NCI-H2196 treated with DMSO at 0.1 percent for 48 hours (cell line): ENCODE measurements at regions not wholly inside any gene's neighbourhood (a gene's known extent, or its start where the extent isn't known, plus 50 kb on each side); places are given as distances from the start of the nearest gene placed in this dataset.
"Not testable (repeated sequence)": the region's sequence is repeated elsewhere in the genome, so short reads cannot be mapped to it uniquely, and the experiment has no call there.

ENCODE experiments used
- DNase-seq: peaks from one replicate; lab custom pipeline; 2025; ENCODE audit not compliant: unreplicated experiment; lab: John Stamatoyannopoulos, UW

DNA sequence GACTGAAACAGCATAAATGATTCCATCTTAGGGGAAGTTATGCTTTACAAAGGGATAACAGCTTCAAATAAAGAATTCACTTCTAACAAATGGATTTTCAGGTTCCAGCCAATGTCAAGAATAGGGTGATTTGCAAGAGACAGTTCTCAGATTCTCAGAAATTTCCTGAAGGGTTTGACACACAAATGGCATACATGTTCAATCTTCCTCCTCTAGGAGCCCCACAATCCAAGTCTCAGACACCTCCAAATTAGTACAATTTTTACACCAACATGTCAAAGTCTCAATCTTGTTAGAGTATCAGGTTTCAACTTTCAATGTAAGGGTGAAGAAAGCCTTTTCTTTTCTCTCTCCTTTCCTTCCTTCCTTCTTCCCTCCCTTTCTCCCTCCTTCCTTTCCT, 996.6 kb downstream of the TLE1 start:
- DNase-seq: no peak

DNA sequence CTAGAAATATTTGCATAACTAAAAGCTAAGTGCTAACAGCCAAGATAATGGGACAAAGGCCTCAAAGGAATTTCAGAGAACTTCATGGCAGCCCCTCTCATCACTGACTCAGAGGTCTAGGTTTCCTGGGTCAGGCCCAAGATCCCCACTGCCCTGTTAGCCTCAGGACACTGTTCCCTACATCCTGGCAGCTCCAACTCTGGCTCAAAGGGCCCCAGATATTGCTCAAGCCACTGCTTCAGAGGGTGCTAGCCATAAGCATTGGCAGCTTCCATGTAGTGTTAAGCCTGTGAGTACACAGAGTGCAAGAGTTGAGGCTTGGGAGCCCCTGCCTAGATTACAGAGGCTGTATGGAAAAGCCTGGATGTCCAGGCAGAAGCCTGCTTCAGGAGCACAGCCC, 998.1 kb downstream of the TLE1 start:
- no peak for DNase-seq

DNA sequence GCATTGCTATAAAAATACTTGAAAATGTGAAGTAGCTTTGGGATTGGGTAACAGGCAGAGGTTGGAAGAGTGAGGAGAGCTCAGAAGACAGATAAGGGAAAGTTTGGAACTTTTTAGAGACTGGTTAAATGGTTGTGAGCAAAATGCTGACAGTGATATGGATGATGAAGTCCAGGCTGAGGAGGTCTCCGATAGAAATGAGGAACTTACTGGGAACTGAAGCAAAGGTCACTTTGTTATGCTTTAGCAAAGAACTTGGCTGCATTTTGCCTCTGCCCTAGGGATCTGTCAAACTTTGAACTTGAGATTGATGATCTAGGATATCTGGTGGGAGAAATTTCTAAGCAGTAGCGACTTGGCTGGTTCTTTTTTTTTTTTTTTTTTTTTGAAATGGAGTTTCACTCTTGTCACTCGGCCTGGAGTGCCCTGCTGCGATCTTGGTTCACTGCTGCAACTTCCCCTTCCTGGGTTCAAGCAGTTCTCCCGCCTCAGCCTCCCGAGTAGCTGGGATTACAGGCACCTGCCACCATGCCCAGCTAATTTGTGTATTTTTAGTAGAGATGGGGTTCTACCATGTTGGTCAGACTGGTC, 998.9 kb downstream of the TLE1 start:
- no peak for DNase-seq

DNA sequence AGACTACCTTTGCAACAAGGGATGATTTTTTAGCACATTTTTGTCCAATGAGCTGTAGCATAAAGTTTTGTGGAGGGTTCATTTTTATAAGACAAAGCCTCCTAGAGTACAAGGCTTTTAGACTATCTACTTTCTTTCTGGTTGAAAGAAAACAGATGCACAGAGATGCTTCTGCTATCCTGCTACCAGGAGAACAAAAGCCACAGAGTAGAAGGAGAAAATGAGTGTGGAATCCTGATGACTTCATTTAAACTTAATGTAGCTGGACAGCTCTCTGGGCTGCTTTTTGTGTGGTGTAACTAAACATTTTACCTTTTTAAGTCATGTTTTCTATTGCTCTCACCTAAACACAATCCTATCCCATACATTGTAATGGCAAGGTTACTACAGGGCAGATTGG, 1009.4 kb downstream of the TLE1 start:
- DNase-seq: no peak

DNA sequence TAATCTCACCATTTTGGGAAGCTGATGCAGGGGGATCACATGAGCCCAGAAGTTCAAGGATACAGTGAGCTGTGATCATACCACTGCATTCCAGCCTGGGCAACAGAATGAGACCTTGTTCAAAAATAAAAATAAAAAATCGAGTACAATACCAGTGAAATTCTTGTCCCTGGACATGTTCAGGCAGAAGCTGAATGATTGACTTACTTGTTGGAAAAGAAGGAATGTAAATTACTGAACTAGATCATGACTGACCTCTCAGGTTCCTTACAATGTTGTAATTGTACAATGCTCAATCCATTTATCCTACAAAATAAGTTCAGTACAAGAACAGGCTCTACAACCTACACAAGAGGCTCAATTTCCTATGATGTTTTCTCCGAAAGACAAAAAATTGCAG, 1010.4 kb downstream of the TLE1 start:
- no peak for DNase-seq

DNA sequence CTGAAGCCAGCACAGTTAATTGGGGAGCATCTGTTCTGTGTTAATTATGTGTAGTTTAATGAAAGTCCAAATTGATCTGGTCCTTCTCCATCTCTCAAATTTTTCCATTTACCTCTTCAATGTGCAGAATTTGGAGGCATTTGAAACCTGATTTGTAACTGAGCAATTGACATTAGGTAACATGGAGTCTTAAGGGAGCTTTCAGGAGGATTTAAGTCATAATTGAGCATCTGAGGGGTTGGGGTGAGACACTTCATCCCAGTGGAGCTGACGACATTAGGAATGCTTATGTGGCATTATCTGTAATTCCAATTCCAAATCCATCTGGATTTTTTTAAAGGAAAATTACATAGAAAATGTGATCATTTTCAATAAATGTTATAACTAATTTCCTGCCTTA, 1015.9 kb downstream of the TLE1 start:
- DNase-seq: no peak

DNA sequence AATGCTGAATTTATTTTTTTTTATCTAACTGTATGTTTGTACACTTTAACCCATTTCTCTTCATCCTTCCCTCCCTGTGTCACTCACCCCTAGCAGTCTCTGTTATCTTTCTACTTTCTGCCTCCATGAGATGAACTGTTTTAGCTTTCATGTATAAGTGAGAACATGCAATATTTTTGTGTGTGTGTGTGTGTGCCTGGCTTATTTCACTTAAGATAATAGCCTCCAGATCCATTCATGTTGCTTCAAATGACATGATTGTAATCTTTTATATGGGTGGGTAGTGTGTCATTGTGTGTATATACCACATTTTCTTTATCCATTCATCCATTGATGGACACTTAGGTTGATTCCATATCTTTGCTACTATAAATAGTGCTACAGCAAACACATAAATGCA, 1023.9 kb downstream of the TLE1 start:
- DNase-seq: no peak

DNA sequence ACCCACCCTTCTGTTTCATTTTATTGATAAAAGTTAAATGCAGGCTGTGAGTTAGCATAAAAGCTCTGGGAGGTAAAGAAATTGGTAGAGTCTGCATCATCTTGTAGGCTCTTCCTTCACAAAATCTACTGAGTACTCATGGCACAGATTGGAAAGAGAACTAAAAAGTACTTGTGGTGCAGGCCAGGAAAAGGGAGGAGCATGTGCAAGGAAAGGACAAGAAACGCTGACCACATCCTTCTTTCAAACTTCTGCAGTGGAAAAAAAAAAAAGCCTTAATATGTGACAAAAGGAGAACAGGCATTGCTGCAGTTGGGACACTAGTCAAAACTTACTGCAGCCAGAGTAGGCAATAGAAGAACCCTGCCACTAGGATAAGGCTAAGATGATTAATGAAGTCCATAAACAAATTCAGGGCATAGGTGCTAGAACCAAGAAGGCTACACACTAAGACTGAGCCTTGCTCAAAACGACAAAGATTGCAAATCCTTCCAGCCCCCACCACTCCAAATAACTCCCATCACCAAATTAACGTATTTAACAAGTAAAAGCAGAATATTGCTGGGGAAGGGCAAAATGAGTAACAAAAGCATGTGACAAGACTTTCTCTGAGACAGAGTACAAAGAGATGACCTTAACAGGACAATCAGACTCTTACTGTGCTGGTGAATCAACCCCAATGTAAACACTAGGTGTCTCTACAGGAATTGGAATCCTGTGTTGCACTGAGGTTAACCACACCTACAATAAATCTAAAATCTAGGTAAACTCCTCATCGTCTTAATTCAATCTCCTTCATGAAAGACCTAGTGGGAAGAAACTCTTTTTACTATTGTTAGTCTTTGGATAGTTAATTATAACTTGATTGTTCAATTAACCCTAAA, 1024.8 kb downstream of the TLE1 start:
- no peak for DNase-seq

DNA sequence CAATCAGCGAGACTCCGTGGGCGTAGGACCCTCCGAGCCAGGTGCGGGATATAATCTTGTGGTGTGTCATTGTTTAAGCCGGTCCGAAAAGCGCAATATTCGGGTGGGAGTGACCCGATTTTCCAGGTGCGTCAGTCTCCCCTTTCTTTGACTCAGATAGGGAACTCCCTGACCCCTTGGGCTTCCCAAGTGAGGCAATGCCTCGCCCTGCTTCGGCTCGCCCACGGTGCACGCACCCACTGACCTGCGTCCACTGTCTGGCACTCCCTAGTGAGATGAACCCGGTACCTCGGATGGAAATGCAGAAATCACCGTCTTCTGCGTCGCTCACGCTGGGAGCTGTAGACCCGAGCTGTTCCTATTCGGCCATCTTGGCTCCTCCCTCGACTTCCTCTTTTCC, 1029.6 kb downstream of the TLE1 start:
- DNase-seq: not testable (repeated sequence)

DNA sequence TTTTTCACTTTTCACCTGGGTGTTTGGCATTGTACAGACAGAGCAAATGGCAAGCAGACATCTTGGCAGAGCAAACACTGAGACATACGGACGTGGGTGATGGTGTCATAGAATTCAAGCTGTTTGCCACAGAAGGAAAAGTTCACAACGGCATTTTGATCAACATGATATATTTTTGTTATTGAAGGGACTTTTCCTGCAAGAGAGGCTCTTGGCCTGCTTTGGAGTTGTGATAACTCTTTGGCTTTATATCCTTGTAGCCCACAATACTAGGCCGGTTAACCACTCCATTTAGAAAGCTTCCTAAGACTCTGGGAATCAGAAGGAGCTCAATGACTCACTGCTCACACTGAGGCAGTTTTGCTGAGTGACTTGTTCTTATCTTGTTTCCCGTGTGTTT, 1038.3 kb downstream of the TLE1 start:
- no peak for DNase-seq

DNA sequence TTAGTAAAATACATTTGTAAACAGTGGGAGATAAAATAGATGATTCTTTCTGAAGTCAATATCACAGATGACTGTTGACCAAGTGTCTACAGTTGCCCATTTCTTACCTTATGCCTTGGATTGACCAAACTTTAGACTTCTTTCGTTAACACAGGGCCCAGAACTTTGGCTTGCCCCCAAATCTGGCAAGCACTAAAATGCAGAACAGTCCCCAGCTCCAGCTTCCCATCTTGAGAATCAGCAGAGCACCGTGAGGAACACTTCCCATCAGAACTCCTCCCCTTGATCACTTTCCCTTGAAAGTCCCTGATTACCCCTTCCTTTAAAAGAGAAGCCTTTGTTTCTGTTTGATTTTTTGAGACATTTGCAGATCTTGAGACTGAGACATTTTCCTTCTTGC, 1039.9 kb downstream of the TLE1 start:
- no peak for DNase-seq

DNA sequence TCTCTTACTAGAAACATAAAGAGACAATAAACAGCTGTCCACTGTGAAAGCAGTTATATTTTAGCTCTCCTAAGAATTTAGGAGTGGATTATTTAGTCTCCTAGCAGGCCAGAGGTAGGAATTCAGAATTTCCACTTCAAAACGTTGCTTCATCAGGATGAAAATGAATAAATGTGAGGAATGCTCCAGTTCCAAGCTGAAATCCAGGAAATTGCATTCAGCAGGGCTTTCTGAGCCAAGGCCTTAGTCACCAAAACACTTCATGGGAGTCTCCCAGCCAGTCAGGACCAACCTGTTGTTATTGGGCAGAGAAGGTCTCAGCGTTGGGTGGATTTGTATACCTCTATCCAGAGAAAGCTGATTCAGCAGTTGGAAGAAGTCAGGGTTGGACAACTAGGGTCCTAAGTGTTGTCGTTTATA, 1040.3 kb downstream of the TLE1 start:
- no peak for DNase-seq

DNA sequence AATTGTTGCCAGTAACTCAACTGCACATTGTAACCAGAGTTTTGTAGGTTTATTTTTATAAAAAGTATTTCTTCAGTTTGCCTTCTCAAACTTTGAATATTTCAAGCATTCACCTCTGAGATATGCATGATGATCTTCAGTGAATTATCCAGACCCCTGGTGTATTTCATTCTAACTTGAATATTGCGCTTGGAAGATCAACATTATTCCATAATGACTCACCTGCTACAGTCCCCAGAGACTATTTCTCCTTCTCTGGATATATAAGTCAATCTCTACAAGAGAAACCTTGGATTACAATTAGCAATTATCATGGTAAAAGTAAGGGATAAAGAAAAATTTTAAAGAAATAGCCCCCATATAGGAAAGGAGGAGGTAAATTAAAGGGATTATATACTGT, 1041.0 kb downstream of the TLE1 start:
- no peak for DNase-seq

DNA sequence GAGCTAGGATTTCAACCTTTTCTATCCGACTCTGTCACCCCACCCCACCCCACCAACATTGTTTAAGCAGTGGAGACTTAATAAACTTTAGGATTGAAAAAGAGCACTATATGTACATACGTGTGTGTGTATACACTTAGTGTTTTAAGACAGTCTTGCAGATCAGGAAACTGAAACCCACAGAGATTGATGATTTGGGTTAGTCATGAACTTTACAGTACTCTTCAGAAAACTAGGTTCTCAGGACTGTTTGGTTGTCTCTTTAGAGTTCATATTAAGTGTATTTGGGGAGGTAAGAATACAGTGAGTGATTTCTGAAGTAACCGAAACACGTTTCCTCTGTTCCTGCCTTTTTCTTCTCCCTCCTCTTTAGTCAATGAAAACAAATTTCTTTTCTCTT, 1043.1 kb downstream of the TLE1 start:
- no peak for DNase-seq

DNA sequence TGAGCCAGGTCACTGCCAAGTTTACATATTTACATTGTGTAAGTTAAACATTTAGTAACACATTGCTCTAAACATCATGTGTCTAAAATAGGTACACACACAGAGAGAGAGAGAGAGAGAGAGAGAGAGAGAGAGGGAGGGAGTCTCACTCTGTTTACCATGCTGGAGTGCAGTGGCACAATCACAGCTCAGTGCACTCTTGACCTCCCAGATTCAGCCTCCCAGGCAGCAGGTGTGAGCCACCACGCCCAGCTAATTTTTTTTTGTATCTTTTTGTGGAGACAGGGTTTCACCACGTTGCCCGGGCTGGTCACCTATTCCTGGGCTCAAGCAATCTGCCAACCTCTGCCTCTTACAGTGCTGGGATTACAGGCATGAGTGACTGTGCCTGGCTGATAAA, 1045.3 kb downstream of the TLE1 start:
- DNase-seq: no peak

DNA sequence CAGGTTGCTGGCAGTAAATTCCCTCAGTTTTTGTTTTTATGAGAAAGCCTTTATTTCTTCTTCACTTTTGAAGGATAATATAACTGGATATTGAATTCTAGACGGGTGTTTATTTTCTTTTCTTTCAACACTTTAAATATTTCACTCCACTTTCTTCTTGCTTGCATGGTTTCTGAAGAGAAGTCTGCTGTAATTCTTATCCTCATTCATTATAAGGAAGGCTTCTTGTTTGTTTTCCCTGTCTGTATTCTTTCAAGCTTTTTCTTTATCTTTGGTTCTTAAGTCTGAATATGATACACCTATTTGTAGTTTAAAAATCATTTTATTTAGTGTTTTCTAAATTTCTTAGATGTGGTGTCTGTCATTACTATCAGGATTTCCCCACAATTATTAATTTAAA, 1054.3 kb downstream of the TLE1 start:
- no peak for DNase-seq

DNA sequence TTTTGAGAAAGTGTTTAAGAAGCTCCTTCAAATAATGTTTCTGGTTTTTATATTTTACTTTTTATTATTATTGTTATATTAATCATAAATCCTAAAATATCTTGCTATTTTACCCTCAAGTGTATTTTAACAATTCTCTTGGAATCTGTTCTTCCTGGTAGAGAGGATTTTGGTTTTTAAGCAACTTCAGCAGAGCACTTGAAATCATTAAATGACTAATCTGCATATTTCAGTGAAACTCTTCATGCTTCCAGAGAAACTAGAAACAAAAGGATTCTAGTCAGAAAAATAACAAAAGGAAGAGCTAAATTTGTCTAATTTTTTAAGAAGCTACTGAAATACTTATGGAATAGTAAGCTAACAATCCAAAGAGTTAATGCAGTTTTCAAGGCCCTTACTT, 1057.3 kb downstream of the TLE1 start:
- DNase-seq: no peak

DNA sequence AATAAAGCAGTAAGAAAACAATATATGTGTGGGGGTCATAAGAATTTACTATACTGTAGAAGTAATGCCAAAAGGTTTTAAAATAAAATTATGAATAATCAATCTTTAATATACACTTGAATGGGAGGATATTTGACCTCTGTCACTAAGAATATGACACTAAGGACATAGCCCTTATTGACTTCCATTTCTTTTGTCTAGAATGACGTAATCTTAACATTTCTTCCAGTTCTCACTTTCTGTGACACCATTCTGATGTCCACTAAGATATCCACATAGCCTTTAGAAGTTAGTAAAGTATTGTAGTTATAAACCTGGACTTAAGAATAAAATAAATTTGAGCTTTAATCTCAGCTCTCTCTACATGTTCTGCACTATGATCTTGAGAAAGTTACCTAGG, 1050.7 kb downstream of the TLE4 start:
- DNase-seq: no peak

DNA sequence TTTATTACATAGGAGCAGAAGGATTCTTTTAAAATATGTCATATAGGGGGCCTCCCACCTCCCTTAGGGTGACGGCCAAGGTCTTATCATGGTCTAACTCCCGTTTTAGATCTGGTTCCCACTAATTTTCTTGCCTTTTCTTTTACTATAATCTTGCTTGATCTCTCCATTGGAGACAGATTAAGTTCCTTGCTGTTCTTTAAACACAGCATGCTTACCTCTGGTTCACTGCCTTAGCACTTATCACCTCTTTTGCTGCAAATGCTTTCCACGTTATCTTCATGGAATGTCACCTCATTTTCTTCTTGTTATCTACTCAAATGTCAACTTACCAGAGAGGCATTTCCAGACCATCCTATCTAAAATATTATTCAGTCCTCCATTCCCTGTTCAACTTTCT, 1047.6 kb downstream of the TLE4 start:
- DNase-seq: no peak

DNA sequence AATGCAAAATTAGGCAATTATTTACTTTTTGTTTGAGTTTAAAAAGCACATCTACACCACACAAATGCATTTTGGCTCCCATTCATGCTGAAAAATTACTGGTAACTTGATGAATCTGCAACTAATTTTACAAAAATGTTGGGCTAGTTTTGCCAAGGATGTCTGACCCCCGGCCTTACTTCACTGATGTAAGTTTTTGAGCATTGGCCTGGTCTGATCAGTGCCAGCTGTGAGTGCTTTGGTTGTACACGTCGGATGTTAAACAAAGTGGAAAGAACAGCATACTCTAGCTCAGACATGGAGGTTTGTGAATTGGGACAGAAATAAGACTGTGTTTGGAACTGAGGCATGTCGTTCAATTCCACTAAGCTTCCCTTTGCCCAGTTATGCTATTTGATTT, 1044.2 kb downstream of the TLE4 start:
- DNase-seq: no peak

DNA sequence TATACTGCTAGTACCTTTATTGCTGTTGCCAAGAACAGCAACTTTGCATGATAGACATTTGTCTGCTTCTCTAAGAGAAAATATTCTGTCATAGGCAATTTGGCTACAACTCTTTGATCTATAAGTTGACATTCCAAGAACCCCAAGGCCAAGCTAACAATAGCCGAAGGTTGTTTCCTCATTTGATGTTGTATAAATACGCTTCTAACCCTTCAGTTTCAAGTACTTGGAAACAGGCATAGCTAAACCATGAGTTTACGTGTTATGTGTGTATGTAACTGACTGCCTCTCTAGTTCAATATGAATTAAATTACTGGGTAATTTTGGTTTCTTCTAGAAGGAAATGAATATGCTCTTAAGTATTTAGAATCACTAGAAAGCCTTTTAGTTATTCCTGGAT, 1034.0 kb downstream of the TLE4 start:
- no peak for DNase-seq

DNA sequence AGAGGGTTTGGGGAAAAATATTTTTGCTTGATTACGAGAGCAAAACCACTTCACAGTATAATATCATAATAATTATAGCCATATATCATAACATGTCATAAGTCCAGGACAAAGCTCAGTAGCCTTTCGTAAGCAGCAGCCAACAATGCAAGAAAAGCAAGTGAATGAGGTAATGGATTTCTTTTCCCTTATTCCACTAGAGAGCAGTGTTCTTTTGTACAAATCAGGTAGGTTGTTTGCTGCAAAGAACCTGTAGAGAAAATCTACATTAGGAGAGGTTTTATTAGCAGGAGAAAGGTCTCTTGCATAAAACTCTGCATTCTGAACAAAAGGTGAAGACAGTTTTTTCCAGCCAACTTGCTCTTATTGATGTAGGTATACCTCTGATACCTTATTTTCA, 1033.4 kb downstream of the TLE4 start:
- peak; percentile 26 for DNase-seq

DNA sequence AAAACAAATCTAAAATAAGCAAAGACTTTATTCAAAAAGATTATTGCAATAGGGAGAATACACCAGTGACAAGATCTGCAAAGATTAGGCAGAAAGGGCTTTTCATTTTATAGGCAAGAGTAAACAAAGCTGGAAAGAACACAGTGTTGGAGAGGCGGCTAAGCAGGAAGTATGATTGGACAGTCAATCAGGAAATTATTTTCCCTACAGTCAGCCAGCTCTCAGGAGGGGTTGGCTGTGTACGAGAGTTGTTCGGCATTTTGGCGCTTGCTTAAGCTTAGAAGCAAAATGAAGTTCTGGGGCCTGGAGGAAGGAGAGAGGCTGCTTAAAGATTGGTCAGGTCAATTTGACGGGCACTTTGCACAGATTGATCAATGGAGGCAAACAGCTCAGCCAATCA, 1030.5 kb downstream of the TLE4 start:
- DNase-seq: no peak
